Loucy (cell line): ENCODE measurements at regions not wholly inside any gene's neighbourhood (a gene's known extent, or its start where the extent isn't known, plus 50 kb on each side); places are given as distances from the start of the nearest gene placed in this dataset.

Experiments
- H2AFZ ChIP-seq: fragments of 200-600 bp; sonication (generic); 2 replicates; pipeline ENCODE4 v1.6.0; 2016; ENCODE audit warnings: antibody characterized with exemption, mild to moderate bottlenecking, low read length, moderate library complexity
- H3F3A ChIP-seq: fragments of 200-600 bp; 2 replicates; pipeline ENCODE4 v1.6.0; 2016; ENCODE audit warnings: antibody characterized with exemption, low read depth, mild to moderate bottlenecking
- H3K27me3 ChIP-seq: fragments of 200-600 bp; sonication (generic); 2 replicates; pipeline ENCODE4 v1.6.1; 2014; ENCODE audit warnings: low read length, mild to moderate bottlenecking; ENCODE audit not compliant: insufficient read depth, poor library complexity, severe bottlenecking
- H3K36me3 ChIP-seq: fragments of 200-600 bp; sonication (generic); 2 replicates; pipeline ENCODE4 v1.6.1; 2016; ENCODE audit warnings: low read length; ENCODE audit not compliant: insufficient read depth
- H3K4me1 ChIP-seq: fragments of 200-600 bp; sonication (generic); 2 replicates; pipeline ENCODE4 v1.5.1; 2014; ENCODE audit warnings: low read length, mild to moderate bottlenecking; ENCODE audit not compliant: insufficient read depth, poor library complexity, severe bottlenecking
- H3K4me2 ChIP-seq: fragments of 200-600 bp; sonication (generic); 2 replicates; pipeline ENCODE4 v1.6.0; 2014; ENCODE audit warnings: antibody characterized with exemption, low read length, low read depth, mild to moderate bottlenecking; ENCODE audit not compliant: poor library complexity, severe bottlenecking
- H3K4me3 ChIP-seq: fragments of 200-600 bp; sonication (generic); 2 replicates; pipeline ENCODE4 v1.5.1; 2014; ENCODE audit warnings: low read length, mild to moderate bottlenecking, mixed read lengths; ENCODE audit not compliant: poor library complexity, severe bottlenecking
- H3K79me2 ChIP-seq: fragments of 200-600 bp; sonication (generic); 2 replicates; pipeline ENCODE4 v1.6.1; 2014; ENCODE audit warnings: low read length; ENCODE audit not compliant: insufficient read depth
- H3K9ac ChIP-seq: fragments of 200-600 bp; sonication (generic); 2 replicates; pipeline ENCODE4 v1.6.0; 2014; ENCODE audit warnings: mild to moderate bottlenecking, low read depth, low read length, moderate library complexity; ENCODE audit not compliant: poor library complexity, severe bottlenecking
- H3K9me2 ChIP-seq: fragments of 200-600 bp; sonication (generic); replicated peaks from 2 replicates; pipeline ENCODE4 v1.6.1; 2016; ENCODE audit warnings: low read depth, low read length, mixed read lengths
- H3K9me3 ChIP-seq: fragments of 200-600 bp; sonication (generic); 2 replicates; pipeline ENCODE4 v1.6.1; 2014; ENCODE audit warnings: mild to moderate bottlenecking, antibody characterized with exemption, low read length, low read depth; ENCODE audit not compliant: insufficient read depth
- H4K20me1 ChIP-seq: fragments of 200-600 bp; sonication (generic); 2 replicates; pipeline ENCODE4 v1.6.0; 2014; ENCODE audit warnings: antibody characterized with exemption, low read length, mild to moderate bottlenecking; ENCODE audit not compliant: insufficient read depth, poor library complexity, severe bottlenecking
- EZH2phosphoT487 ChIP-seq: fragments of 200-600 bp; IDR thresholded peaks from 2 replicates; pipeline ENCODE4 v1.6.1; 2018; ENCODE audit warnings: antibody characterized with exemption, mild to moderate bottlenecking, moderate library complexity, borderline replicate concordance
- TF ChIP-seq, protein P1 (sequence below): fragments of 200-600 bp; sonication (generic); conservative IDR thresholded peaks from 2 replicates; pipeline ENCODE4 v1.5.1; 2014; ENCODE audit warnings: mild to moderate bottlenecking, antibody characterized with exemption, low read length

- Histone ChIP-seq H3K4me2 (no peak overlapping the region), H3K27me3 (no peaks in the 10 kb centered on the region)
Observed at GRCh38 chr1:198889749-198890148, 250.9 kb downstream of the PTPRC start.

DNA sequence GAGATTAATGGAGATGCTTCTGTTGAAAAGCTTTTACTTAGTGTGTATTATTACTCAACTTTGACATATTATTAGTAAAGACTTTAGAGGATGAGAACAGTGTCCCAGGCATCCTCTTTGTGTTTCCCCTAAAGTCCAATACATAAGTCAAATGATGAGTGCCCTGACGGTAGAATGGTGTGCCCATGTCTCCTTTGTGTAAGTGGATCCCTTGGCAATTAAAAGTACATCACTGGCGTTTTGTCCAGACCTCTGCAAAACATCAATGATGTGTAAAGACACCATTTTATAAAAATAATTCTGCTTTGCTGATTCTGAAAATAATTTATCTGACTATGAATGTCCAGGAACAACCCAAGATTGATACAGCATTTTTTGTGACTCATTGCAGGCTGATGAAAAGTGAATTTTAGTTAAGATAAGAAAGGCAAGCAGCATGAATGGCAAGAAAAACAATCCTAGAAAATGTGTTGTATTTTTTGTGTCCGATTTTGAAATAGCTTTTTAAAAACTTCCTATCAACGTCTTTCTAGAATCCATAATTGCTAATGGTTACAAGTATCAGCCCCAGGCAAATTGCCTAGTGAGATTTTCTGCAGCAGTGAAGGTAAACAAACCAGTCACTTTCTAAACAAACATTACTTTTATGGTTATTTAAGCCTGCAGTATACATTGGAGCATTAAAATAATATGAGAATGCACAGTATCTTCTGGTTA, 251.5 kb downstream of the PTPRC start:
- Histone ChIP-seq H3K9me2 (no peaks in the 10 kb centered on the region), H4K20me1 (peaks cover 100% of the 10 kb centered on the region), H3K4me3 (no peak overlapping the region), H3F3A (0 out of 2 replicates have a peak, but pooled peaks cover 6% of the 10 kb centered on the region), H3K79me2 (peaks cover 100% of the 10 kb centered on the region), H3K27me3 (no peaks in the 10 kb centered on the region), H3K4me2 (no peak overlapping the region), H3K9ac (no peak overlapping the region), H3K36me3 (peaks cover 87% of the 10 kb centered on the region), H3K4me1 (peaks cover 13% of the 10 kb centered on the region), H2AFZ (no peak overlapping the region), H3K9me3 (no peaks in the 10 kb centered on the region)
- TF ChIP-seq EZH2phosphoT487 = no peak
- TF ChIP-seq, protein P1, sequence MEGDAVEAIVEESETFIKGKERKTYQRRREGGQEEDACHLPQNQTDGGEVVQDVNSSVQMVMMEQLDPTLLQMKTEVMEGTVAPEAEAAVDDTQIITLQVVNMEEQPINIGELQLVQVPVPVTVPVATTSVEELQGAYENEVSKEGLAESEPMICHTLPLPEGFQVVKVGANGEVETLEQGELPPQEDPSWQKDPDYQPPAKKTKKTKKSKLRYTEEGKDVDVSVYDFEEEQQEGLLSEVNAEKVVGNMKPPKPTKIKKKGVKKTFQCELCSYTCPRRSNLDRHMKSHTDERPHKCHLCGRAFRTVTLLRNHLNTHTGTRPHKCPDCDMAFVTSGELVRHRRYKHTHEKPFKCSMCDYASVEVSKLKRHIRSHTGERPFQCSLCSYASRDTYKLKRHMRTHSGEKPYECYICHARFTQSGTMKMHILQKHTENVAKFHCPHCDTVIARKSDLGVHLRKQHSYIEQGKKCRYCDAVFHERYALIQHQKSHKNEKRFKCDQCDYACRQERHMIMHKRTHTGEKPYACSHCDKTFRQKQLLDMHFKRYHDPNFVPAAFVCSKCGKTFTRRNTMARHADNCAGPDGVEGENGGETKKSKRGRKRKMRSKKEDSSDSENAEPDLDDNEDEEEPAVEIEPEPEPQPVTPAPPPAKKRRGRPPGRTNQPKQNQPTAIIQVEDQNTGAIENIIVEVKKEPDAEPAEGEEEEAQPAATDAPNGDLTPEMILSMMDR = no peak

More at GRCh38 chr1:198889749-198890148, 250.9 kb downstream of the PTPRC start:
- no peak for TF ChIP-seq EZH2phosphoT487
- TF ChIP-seq, protein P1 = no peak
- Histone ChIP-seq H4K20me1 (peaks cover 100% of the 10 kb centered on the region), H3K4me3 (no peak overlapping the region), H3F3A (0 out of 2 replicates have a peak, but pooled peaks cover 6% of the 10 kb centered on the region), H3K4me1 (peaks cover 13% of the 10 kb centered on the region), H3K79me2 (peaks cover 100% of the 10 kb centered on the region), H3K9ac (no peak overlapping the region), H3K9me3 (no peaks in the 10 kb centered on the region), H3K9me2 (no peaks in the 10 kb centered on the region), H3K36me3 (peaks cover 84% of the 10 kb centered on the region), H2AFZ (no peak overlapping the region)

- Histone ChIP-seq H2AFZ (no peak overlapping the region), H3K9me2 (no peaks in the 10 kb centered on the region), H3K27me3 (no peaks in the 10 kb centered on the region), H3K36me3 (peaks cover 93% of the 10 kb centered on the region), H3K4me1 (peaks cover 16% of the 10 kb centered on the region), H3K9me3 (no peaks in the 10 kb centered on the region), H4K20me1 (peaks cover 100% of the 10 kb centered on the region), H3K9ac (no peak overlapping the region), H3K79me2 (peaks cover 100% of the 10 kb centered on the region), H3K4me2 (no peak overlapping the region), H3K4me3 (no peak overlapping the region), H3F3A (peaks cover 8% of the 10 kb centered on the region)
- TF ChIP-seq EZH2phosphoT487 = no peak
- TF ChIP-seq, protein P1 = no peak
Observed at GRCh38 chr1:198892065-198892464, 253.2 kb downstream of the PTPRC start.
